ENCODE measurements at regions not wholly inside any gene's neighbourhood (a gene's known extent, or its start where the extent isn't known, plus 50 kb on each side); places are given as distances from the start of the nearest gene placed in this dataset.

- Histone ChIP-seq H3K4me1 (no peaks in the 10 kb centered on the region), H3K27me3 (no peaks in the 10 kb centered on the region), H3K27ac (no peak overlapping the region), H3K36me3 (no peaks in the 10 kb centered on the region), H3K4me3 (no peak overlapping the region), H3K9me3 (no peaks in the 10 kb centered on the region)
- DNase-seq (no peak), ATAC-seq (no peak)
- TF ChIP-seq CTCF (IDR thresholded peaks at IDR 0.05 in 4 of 5, conservative IDR thresholded peaks at IDR 0.05 in 1 of 5): no peak
- no peak for TF ChIP-seq POLR2A (IDR thresholded peaks at IDR 0.05)
- in situ Hi-C loops (cut with MboI; ENCODE audit: low sequenced_read_pairs in 4 of 4) (no loop called here), intact Hi-C loops (cut with DNase I; ENCODE audit: low total_unique reads) (no loop called here)
Observed at GRCh38 chr16:77556201-77556873, 121.5 kb upstream of the ADAMTS18 start.

DNA sequence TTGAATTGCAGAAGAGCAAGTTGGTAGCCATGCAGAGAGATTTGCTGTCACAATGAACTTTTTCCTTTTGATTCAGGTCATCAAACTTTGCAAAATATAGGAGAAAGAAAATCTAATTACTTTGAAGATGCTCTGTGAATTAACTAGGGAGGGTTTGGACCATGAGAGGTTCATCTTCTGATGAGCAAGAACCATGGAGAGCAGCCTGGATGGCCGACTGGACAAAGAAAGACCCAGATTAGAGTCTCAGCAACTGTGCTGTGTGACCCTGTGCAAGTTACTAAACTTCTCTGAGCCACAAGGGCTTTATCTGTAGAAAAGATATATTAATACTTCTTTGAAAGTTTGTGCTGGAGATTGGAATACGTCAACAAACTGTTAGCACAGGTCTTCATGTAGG, 122.6 kb upstream of the ADAMTS18 start:
- TF ChIP-seq CTCF (IDR thresholded peaks at IDR 0.05 in 4 of 5, conservative IDR thresholded peaks at IDR 0.05 in 1 of 5): no peak
- TF ChIP-seq POLR2A (IDR thresholded peaks at IDR 0.05): no peak
- Histone ChIP-seq H3K36me3 (no peaks in the 10 kb centered on the region), H3K27me3 (no peaks in the 10 kb centered on the region), H3K4me1 (no peaks in the 10 kb centered on the region), H3K4me3 (no peak overlapping the region), H3K9me3 (no peaks in the 10 kb centered on the region), H3K27ac (no peak overlapping the region)
- in situ Hi-C loops (cut with MboI; ENCODE audit: low sequenced_read_pairs in 4 of 4) (no loop called here), intact Hi-C loops (cut with DNase I; ENCODE audit: low total_unique reads) (no loop called here)
- ATAC-seq: no peak
- no peak for DNase-seq

- no peaks in the 10 kb centered on the region for H3K4me1 ChIP-seq
- intact Hi-C loops (cut with DNase I; ENCODE audit: low total_unique reads) (no loop called here), in situ Hi-C loops (cut with MboI; ENCODE audit: low sequenced_read_pairs in 4 of 4) (no loop called here)
- H3K36me3 ChIP-seq: no peaks in the 10 kb centered on the region
- no peak overlapping the region for H3K27ac ChIP-seq
- DNase-seq: no peak
- no peak for ATAC-seq
- H3K27me3 ChIP-seq: no peaks in the 10 kb centered on the region
- TF ChIP-seq CTCF (IDR thresholded peaks at IDR 0.05 in 4 of 5, conservative IDR thresholded peaks at IDR 0.05 in 1 of 5) (no peak), POLR2A (IDR thresholded peaks at IDR 0.05) (no peak)
- H3K4me3 ChIP-seq: no peak overlapping the region
- no peaks in the 10 kb centered on the region for H3K9me3 ChIP-seq
Observed at GRCh38 chr16:77558786-77559185, 124.0 kb upstream of the ADAMTS18 start.

DNA sequence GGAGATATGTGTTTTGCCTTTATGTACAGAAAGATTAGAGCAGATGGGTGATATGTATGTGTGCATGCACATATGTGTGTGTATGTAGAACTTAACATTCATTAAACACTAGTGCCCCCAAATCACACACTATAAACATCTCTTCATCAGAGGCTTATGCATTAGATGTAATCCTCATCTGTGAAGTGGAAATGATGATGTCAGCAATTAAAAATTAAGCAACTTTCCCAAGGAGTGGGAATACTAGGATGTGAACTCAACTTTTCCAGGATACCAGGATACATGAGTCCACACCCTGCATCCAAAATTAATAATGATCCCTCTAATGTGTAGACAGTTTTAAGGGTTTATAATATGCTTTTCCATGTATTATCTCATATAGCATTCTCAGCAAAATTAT, 127.7 kb upstream of the ADAMTS18 start:
- no peaks in the 10 kb centered on the region for H3K9me3 ChIP-seq
- intact Hi-C loops (cut with DNase I; ENCODE audit: low total_unique reads): no loop called here
- no peaks in the 10 kb centered on the region for H3K36me3 ChIP-seq
- no peak overlapping the region for H3K4me3 ChIP-seq
- ATAC-seq (no peak), DNase-seq (no peak)
- H3K27me3 ChIP-seq: no peaks in the 10 kb centered on the region
- no peak overlapping the region for H3K27ac ChIP-seq
- TF ChIP-seq CTCF (IDR thresholded peaks at IDR 0.05 in 4 of 5, conservative IDR thresholded peaks at IDR 0.05 in 1 of 5) (no peak), POLR2A (IDR thresholded peaks at IDR 0.05) (no peak)
- H3K4me1 ChIP-seq: no peaks in the 10 kb centered on the region
- in situ Hi-C loops (cut with MboI; ENCODE audit: low sequenced_read_pairs in 4 of 4): no loop called here

All from gastrocnemius medialis (tissue), 4 donors.